NCI-H1694 (cell line): ENCODE measurements at regions not wholly inside any gene's neighbourhood (a gene's known extent, or its start where the extent isn't known, plus 50 kb on each side); places are given as distances from the start of the nearest gene placed in this dataset.
"Not testable (repeated sequence)": the region's sequence is repeated elsewhere in the genome, so short reads cannot be mapped to it uniquely, and the experiment has no call there.

Experiments used
- DNase-seq: peaks from one replicate; lab custom pipeline; 2025; lab: John Stamatoyannopoulos, UW

DNA sequence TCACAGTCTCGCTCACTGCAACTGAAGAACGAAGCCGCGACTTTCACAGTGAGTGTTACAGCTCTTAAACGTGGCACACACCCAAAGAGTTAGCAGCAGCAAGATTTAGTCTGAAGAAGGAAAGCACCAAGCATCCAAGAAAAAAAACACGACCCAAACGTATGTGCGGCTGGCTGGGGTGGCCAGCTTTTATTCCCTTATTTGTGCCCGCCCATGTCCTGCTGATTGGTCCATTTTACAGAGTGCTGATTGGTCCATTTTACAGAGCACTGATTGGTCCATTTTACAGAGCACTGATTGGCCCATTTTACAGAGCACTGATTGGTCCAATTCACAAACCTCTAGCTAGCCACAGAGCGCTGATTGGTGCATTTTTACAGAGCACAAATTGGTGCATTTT, 323.0 kb upstream of the ATP10A start:
- not testable (repeated sequence) for DNase-seq

DNA sequence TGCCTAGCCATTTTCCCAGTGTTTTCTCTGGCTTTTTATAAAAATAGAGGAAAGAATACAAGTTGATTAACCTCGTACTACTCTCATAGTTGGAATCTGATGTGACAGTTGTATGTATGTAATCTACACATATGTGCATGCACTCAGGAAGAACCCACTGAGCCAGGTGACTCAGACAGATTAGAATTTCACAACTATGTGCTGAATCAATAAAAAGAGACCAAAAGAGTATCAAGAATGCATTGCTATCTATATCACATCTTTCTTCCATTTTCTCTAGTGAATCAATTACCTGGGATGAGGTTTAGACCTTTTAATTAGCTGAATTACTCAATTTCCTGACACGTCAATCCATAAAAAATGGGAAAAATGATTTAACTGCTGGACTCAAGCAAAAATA, 319.3 kb upstream of the ATP10A start:
- DNase-seq, result no peak

DNA sequence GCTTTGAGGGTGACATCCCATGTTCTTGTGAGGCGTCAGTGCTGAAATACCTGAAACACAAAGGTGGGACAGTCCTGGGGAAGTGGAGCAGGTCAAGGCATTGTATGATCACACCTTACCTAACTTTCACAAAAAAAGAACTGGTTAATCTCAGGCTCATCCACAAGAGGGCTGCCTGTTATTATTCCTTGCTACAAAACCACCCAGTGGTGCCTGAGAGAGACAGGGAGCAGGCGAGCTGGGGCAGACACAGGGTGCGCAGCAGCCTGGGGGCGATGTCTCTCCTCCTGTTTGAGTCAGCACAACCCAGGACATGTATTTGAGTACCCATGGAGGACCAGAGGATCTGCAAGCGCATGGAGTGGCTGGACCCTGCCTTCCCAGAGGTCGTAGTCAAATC, 316.8 kb upstream of the ATP10A start:
- peak; percentile 0 for DNase-seq

DNA sequence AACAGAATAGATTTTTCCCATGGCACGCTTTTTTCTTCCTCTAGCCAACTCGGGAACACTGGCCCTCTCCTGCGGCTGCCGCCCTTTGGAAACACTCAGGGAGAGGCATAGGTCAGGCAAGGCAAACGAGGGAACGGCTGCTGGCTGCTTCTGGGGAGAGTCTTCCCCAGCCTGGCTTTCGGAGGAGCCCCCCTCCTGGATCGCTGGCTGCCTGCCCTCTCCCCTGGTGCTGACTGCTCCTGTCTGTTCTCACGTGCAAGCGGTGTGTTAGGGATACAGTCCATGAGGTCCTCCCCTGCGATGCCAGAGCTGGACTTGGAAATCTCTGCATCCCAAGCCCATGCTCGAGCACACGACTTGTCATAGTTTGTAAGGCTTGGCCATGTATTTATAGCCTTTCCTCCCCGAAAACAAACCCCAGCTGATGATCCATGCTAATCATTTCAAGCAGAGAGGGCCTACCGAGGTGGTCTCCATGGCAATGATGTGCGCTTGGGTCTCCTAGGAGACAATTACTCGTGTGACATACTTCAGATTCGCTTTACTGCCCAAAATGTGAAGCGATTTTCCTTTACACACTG, 315.6 kb upstream of the ATP10A start:
- DNase-seq, result no peak

DNA sequence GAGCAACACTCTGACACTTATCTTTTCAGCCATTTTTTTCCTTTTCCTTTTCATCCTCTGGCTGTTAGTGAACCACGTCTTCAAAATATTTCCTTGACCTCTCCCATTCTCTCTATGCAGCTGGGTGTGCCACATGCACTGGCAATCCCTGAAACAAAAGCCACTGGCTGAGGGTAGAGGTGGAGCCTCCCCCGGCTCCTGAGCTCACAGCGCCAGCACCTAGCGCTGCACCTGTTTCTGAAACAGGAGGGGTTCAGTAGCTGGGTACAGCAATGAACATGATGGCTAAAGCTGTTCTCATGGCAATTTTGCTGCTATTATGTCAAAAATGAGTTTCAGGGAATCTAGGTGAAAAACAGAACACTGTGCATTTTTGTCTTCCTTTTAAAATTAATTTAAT, 314.7 kb upstream of the ATP10A start:
- no peak for DNase-seq

DNA sequence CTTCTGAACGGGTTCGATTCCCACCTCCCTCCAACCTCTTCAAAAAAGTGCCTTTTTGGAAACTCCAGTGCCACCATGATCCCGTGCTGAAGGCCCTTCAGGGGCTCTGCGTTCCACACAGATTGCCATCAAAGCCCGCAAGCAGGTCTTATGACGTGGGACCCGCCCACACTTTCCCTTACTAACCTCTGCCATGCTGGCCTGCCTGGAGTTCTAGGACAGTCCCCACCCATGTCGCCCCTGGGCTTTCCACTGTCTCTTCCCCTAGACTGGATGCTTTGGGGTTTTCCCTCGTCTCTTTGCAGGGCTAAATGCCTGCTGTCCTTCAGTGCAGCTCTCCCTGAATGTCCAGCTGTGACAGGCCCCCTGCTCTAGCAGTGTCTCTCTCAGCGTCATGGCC, 313.7 kb upstream of the ATP10A start:
- DNase-seq, result no peak

DNA sequence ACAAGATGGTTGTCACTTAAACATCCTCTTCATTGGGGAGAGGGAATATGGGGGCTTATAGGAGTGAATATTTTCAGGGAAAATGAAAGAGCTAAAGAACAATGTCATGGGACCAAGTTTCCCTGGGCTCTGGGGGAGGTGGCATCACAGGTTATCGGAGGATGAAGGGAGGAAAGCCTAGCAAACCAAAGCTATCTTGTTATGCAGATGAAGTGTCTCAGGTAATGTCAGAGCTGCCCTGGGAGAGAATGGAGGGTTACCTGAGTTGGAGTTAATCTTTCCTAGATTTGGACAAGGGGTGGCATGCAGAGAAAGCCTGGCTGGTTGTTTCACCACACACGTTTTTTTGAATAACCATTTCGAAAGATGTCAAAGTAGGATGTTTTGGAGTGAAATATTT, 308.1 kb upstream of the ATP10A start:
- DNase-seq, result no peak

DNA sequence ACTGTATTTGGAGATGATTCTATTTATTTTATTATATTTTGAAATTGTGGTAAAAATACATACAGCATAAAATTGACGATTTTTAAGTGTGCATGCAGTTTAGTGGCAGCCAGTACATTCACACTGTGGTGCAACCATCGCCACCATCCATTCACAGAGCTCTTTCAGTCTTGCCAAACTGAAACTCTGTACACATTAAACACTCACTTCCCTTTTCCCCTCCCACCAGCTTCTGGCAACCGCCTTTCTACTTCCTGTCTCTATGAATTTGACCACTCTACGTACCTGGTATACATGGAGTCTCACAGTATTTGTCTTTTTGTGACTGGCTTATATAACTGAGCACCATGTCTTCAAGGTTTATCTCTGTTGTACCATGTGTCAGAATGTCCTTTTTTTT, 303.3 kb upstream of the ATP10A start:
- DNase-seq, result no peak

DNA sequence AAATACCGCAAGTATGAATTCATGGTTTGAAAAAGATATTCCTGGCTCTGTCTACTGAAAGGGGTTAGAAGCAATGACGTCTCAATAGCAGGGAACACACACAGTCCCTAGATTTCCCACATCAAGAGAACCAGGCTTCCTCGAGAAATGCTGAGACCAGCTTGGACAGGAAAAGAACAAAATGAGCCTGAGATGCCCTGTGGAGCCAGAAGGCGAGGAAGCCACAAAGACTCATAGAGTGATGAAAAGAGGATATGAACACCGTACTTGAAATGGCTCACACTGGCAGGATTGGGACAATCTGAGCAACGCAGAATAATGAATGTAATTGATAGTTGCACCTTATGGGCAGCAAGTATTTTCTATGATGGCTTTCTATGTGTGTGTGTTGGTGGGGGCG, 302.4 kb upstream of the ATP10A start:
- no peak for DNase-seq

DNA sequence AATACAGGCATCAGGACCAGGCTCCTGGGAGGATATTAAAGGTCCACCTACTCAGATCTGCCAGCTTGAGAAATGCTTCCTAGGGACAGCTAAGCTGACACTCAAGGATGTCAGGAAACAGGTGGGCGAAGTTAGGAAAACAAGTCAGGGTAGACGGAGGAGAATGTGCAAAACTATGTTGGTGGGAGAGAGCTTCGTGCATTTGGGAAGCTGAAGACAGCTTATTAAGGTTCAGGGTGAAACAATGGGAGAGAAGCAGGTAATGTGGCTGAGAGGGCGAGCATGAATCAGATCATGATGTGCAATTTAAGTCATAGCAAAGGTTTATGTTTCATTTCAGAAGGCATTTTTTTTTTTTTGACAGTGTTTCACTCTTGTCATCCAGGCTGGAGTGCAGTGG, 297.2 kb upstream of the ATP10A start:
- no peak for DNase-seq

DNA sequence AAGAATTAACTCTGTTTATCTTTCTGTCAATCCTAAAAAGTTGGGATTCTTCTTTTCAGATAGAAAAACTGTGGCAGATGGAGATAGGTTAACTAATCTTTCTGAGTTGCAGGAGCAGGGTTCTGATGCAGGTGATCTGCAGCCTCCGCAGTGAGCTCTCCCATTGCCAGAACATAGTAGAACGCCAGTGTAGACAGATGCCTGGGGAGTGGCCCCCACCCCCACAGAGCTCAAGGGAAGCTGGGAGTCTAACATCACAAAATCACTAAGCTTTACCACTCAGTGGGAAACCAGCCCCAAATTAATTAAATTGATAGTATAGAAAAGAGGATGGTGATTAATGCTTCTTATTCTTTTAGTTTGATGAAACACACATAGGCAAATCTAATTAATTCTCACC, 295.0 kb upstream of the ATP10A start:
- DNase-seq, result no peak

DNA sequence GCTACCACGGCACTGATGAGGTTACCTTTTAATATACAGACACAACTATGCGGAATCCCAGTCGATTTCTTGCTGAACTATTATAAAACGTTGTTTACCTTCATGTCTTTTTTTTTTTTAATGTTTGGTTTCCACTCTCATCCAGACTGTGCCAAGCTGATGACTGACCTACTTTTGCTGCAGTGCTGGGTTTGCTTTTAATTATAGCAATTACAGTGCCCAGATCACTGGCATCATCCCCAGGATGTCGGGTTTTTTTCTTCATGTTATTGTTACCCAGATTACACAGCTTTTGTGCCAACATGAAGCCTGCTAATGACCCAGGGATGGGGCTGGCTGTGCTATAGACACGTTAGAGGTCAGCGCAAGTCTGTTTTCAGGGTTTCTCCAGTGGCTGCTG, 294.0 kb upstream of the ATP10A start:
- peak; percentile 43 for DNase-seq

DNA sequence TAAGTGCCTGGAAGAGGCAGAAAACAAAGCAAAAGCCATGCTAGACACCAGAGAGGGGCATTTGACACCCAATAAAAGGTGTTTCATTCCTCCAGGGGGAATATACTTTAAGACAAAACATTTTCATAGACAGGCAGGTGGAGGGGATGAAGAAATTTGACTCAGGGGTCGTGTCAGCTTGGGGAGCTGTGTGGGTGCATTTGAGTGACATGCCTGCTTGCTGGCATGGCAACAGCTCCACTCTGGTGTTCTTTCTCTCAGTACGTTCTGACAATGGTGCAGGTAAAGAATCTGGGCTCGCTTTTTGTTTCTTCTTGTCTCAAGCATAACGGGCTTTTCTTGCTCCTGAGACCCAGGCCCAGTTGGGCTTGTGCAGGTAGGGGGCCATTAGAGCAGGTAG, 292.9 kb upstream of the ATP10A start:
- DNase-seq, result no peak

DNA sequence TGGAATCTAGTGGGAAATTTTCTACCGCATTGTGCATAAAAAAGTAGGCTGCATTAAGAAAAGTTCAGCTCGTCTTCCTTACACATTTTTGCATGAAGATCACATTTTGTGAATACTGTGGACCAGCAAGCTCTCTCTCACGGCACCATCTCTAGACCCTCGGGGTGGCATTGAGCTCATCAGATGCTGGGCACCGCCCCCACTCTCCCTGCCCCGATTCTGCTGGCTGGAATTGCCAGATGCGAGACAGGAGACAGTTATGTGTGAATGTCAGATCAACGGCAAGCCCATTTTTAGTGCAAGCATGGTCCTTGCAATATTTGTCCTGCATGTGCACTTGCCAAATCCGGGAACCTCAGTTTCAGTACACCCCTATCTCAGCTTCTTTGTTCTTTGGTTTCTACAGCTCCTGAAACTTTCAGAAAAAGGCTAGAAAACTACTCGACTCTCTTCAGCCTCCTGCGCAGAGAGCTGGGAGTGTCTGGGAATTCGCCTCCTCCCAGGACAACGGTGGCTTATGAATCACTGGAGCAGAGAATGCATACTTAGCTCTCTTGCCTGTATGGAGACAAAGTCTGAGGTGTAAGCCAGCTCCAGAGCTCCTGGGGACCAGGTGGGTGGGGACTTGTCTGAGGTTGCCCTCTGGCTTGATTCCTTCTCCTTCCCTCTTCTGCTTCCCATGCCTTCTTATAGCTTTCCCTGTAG, 285.2 kb upstream of the ATP10A start:
- DNase-seq, result no peak

DNA sequence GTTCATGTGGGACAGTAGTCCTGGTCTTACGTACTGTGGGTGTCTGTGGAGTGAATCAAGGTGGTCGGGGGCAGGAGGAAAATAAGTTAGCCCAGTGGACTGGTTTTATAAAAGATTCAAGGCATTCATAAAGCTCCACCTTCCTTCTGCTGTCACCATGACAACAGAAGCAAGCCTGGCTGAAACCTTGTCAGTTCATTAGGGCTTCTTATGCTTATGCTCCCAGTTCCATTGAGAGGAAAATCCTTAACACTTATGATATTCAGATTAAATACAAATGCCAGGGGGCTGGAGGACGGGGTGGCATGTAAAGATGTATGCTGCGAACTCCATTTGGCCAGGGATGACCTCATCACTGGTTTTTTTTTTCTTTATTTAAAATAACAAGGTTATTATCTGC, 283.1 kb upstream of the ATP10A start:
- DNase-seq, result no peak

DNA sequence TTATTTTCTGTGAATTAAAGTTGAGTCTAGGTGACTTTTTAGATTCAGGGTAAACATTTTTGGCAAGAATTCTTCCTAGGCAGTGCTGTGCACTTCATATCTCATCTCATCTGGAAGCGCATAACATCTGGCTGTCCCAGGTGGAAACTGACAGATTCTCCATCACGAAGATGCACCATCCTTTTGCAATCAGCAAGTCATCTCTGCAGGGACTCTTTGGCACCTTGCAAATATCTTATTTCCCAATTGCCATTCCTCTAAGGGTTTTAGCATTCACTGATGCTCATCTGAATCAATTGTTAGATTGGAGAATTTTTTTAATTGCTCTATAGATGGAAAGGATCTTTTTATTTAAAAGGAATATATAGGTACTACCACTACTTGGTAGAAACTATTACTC, 282.7 kb upstream of the ATP10A start:
- no peak for DNase-seq

DNA sequence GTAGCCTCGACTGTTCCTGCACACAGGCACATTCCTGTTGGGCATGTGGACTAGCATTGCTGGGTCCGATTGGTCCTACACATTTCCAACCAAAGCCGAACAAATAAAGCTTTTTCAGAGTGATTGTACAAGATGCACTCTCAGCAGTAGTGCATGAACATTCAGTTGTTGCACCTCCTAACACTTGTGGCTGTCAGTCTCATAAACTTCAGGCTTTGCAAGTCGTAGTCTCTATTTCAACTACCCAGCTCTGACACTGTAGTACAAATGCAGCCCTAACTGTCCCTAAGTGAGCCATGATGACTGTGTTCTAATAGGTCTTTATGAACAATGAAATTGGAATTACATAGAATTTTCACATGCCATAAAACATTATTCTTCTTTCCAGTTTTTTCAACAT, 281.7 kb upstream of the ATP10A start:
- DNase-seq, result no peak

DNA sequence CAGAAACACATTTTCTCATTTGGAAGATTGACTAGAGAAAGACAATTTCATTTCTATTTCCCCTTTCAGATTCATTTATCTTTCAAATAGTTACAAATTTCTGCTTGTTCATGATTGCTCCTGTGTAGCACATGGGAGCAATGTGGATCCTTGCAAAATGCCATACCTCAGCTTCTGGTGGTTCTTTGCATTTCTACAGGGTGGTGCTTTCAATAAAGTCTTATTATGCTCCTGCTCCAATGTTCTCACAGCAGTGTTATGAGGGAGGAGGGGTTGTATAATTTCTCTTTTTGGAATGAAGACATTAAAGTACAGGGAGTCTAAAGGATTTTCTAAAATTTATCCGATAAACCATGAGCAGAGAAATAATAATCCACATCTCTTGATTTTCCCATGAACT, 280.1 kb upstream of the ATP10A start:
- no peak for DNase-seq

DNA sequence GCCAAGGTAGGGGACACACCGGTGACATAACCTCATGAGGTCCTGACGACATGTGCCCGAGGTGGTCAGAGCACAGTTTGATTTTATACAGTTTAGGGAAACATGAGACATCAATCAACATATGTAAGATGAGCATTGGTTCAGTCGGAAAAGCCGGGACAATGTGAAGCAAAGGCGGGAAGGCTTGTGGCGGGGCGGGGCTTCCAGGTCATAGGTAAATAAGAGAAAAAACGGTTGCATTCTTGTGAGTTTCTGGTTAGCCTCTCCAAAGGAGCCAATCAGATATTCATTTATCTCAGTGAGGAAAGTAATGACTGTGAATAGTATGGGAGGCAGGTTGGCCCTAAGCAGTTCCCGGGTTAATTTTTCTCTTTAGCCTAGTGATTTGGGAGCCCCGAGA, 271.7 kb upstream of the ATP10A start:
- DNase-seq, result no peak

DNA sequence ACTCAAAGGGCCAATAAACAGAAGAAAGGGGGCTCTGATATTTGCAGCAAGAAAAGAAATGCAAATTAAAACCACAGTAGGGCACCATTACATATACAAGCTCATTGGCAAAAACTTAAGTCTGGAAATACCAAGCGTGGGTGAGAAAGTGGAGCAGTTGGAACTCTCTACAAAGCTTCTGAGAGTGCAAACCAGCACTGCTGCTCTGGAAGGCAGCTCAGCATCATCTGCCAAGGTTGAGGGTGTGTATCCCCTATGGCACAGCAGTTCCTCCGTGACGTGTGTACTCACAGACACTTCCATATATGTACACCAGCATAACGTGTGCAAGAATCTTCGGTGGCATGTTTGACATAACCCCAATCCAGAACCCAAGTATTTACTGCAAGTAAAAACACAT, 271.0 kb upstream of the ATP10A start:
- no peak for DNase-seq

DNA sequence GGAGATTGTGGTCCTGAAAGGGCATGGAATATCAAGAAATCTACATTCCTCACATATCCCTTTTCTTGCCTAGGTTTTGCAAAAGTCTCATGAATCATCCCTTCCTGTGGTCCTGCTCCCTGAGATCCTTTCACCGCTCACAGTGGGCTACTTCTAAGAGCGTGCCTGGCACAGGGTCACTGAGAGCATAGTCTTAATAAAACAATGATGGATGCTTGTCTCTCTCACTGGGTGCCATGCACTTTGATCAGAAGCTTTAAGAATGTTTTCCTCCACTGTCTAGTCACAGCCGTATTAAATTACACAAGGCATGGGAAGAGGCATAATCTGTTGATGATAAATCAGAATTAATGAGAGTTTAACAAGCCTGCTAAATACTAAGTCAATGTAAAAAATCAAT, 269.7 kb upstream of the ATP10A start:
- no peak for DNase-seq

DNA sequence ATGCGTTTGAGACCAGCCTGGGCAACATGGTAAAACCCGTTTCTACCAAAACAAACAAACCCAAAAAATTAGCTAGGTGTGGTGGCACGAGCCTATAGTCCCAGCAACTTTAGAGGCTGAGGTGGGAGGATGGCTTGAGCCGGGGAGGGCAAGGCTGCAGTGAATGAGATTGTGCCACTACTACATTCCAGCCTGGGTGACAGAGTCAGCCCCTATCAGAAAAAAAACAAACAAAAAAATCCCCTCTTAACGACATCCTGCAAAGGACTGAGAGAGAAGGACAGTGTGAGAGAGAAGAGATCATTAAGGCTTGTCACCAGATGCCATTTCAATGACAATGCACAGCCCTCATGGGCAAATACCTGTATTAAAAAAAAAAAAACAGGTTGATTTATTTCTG, 266.7 kb upstream of the ATP10A start:
- no peak for DNase-seq

DNA sequence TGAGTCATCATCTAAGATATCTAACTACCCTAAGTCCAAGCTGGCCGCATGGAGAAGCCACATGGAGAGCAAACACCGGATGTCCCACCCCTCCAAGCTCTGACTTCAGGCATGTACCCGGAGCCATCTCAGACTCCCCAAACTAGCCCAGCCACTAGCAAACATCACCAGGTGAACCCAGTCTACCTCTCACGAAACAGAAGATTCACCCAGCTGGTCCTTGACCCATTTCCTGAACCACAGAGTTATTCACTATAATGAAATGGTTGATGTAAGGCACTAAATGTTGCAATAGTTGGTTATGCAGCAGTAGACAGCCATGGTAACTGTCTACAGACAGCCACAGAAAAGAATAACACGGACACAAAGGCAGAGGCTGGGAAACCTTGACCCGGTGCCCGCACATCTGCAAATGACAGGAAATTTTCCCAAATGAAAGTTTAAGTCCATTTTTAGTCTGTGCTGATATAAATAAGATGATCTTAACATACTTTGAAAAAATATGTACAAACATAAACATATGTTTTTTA, 265.5 kb upstream of the ATP10A start:
- DNase-seq, result no peak

DNA sequence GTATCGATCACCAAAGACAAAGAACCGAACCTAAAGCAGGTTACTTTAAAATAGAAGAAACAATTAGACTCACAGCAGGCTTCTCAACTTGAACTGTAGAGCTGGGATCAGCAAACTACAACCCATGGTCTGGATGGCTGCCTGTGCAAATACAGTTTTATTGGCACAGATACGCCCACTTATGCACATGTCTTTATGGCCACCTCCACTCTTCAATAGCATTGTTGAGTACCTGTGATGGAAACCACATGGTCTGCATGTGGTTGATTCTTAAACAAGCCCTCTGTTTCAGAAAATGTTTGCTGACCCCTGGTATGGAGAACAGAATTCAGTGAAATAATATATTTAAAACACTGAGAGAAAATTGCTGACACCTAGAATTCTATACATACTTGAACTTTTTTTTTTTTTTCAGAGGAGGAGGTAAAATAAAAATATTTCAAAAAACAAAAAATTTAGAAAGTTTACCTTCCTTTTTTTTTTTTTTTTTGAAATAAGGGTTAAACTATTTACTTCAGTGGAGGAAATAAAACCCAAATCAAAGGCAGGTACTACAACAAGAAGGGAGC, 263.8 kb upstream of the ATP10A start:
- DNase-seq, result no peak
